WERI-Rb-1 (cell line): ENCODE measurements at regions not wholly inside any gene's neighbourhood (a gene's known extent, or its start where the extent isn't known, plus 50 kb on each side); places are given as distances from the start of the nearest gene placed in this dataset.

Source experiments
- DNase-seq: peaks from one replicate; pipeline ENCODE4 v3.0.0-alpha.2; 2020
- H3K27ac ChIP-seq: fragments of 250-450 bp; sonication (Bioruptor Pico); 2 replicates; pipeline ENCODE4 v1.5.1; 2020; ENCODE audit warnings: mild to moderate bottlenecking, moderate library complexity
- H3K27me3 ChIP-seq: fragments of 250-450 bp; sonication (Bioruptor Pico); 2 replicates; pipeline ENCODE4 v1.5.1; 2021; ENCODE audit warnings: mild to moderate bottlenecking, low read depth, moderate library complexity; ENCODE audit not compliant: insufficient read depth, severe bottlenecking
- H3K36me3 ChIP-seq: fragments of 250-450 bp; sonication (Bioruptor Pico); 2 replicates; pipeline ENCODE4 v1.5.1; 2020; ENCODE audit warnings: mild to moderate bottlenecking, moderate library complexity
- H3K4me3 ChIP-seq: 2 replicates; pipeline ENCODE4 v1.5.1; 2011; ENCODE audit warnings: low read depth, mild to moderate bottlenecking, control low read depth, low read length
- H3K9me3 ChIP-seq: fragments of 250-450 bp; sonication (Bioruptor Pico); 2 replicates; pipeline ENCODE4 v1.5.1; 2021; ENCODE audit warnings: mild to moderate bottlenecking, moderate library complexity; ENCODE audit not compliant: severe bottlenecking
- CTCF ChIP-seq: IDR thresholded peaks from 2 replicates; pipeline ENCODE4 v1.5.1; 2011; ENCODE audit warnings: low read depth, mild to moderate bottlenecking, control low read depth, inconsistent platforms, low read length

GRCh38 chr1:187646536-187647107 is 817.9 kb downstream of the PLA2G4A start:
- H3K27me3 ChIP-seq = no peaks in the 10 kb centered on the region
- H3K9me3 ChIP-seq = no peaks in the 10 kb centered on the region
- peak; percentile 46 for DNase-seq
- TF ChIP-seq CTCF = no peak
- H3K4me3 ChIP-seq = no peak overlapping the region
- peak overlapping the region; percentile 21; the same call in 1 of the 2 replicates for H3K27ac ChIP-seq
- no peaks in the 10 kb centered on the region for H3K36me3 ChIP-seq

DNA sequence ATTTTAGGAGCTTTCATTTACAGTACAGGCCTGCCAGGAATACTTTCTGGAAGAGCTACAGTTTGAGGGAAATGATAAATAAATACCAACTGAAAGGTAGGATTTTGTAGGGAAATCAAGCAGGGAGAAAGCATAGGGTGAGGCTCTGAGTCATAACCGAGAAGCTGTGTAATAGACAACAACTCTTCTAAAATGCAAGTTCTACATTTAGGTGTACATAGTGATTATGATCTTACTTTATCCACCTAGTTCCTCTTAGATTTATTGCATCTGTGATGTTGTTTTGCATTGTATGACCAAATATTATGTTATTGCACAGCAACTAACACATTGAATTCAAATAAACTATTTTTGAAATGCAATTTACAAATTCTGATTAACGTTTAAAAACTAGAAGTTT is 819.3 kb downstream of the PLA2G4A start:
- H3K36me3 ChIP-seq = no peaks in the 10 kb centered on the region
- no peak overlapping the region for H3K27ac ChIP-seq
- no peak for DNase-seq
- H3K4me3 ChIP-seq = no peak overlapping the region
- no peaks in the 10 kb centered on the region for H3K9me3 ChIP-seq
- no peak for TF ChIP-seq CTCF
- H3K27me3 ChIP-seq = no peaks in the 10 kb centered on the region

DNA sequence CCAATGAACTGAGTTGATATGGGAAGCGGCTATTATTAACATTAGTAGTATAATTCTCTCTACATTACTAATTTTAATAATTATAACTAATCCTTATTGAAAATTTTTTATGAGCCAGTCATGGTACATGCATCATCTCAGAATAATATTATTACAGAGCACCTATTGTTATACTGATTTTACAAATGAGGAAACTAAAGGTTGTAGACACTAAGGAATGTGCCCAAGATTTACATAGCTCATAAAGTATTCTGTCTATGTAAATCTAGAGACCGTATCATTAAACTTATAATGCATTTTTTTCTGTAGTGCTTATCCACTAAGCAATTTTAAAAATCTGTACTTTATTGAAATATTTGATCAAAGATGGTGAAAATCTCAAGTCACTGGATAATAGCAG is 825.9 kb downstream of the PLA2G4A start:
- no peak overlapping the region for H3K4me3 ChIP-seq
- no peak for TF ChIP-seq CTCF
- H3K9me3 ChIP-seq = no peaks in the 10 kb centered on the region
- H3K36me3 ChIP-seq = no peaks in the 10 kb centered on the region
- H3K27ac ChIP-seq = no peak overlapping the region
- H3K27me3 ChIP-seq = no peaks in the 10 kb centered on the region
- DNase-seq = no peak

DNA sequence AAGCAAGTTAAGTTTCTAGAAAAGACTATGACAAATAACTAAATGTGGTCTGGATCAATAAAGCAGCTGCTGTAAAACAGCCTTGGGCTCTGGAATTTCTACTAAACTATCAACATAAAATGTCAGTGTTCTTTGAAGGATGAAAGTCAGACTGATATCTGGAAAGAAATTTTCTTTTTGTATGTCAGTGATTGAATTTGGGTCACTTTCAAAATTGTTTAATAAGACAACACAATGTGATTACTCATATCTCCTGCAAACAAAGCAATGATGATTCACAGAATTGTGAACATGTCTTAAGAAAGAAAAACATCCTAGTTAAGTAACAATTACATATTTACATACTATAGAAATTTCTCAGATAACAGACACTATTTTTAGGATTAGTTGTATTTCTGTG is 826.4 kb downstream of the PLA2G4A start:
- DNase-seq = no peak
- Histone ChIP-seq H3K27me3 (no peaks in the 10 kb centered on the region), H3K9me3 (no peaks in the 10 kb centered on the region)

DNA sequence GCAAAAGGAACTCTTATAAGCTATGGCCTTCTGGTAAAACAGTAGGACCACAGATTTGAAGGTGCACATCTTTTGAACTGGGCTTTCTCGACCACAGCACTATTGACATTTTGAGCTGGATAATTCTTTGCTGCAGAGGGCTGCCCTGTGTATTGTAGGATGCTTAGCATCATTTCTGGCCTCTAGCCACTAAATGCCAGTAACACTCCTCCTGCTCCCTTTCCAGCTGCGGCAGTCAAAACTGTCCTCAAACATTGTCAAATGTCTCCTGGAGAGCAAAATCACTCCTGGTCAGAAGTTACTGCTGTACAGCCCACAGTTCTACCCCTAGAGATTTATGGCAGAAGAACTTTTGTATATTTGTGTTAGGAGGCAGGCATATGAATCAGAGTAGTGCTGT is 836.7 kb downstream of the PLA2G4A start:
- no peak for TF ChIP-seq CTCF
- H3K9me3 ChIP-seq = no peaks in the 10 kb centered on the region
- no peaks in the 10 kb centered on the region for H3K36me3 ChIP-seq
- H3K4me3 ChIP-seq = no peak overlapping the region
- no peaks in the 10 kb centered on the region for H3K27me3 ChIP-seq
- no peak for DNase-seq
- H3K27ac ChIP-seq = no peak overlapping the region

More for the DNA sequence above, 826.4 kb downstream of the PLA2G4A start:
- H3K27ac ChIP-seq = no peak overlapping the region
- no peak overlapping the region for H3K4me3 ChIP-seq
- no peak for TF ChIP-seq CTCF
- no peaks in the 10 kb centered on the region for H3K36me3 ChIP-seq

GRCh38 chr1:187680823-187681222 is 852.1 kb downstream of the PLA2G4A start:
- Histone ChIP-seq H3K36me3 (no peaks in the 10 kb centered on the region), H3K9me3 (no peaks in the 10 kb centered on the region), H3K27ac (no peak overlapping the region), H3K4me3 (no peak overlapping the region), H3K27me3 (no peaks in the 10 kb centered on the region)
- no peak for TF ChIP-seq CTCF
- DNase-seq = no peak
